IMR-90 (cell line): ENCODE measurements at regions not wholly inside any gene's neighbourhood (a gene's known extent, or its start where the extent isn't known, plus 50 kb on each side); places are given as distances from the start of the nearest gene placed in this dataset.

ENCODE experiments used
- BHLHE40 ChIP-seq: fragments of 150-350 bp; IDR thresholded peaks from 2 replicates; pipeline ENCODE4 v1.6.1; 2016; ENCODE audit warnings: mild to moderate bottlenecking, low read depth, low read length
- CEBPB ChIP-seq: IDR thresholded peaks from 2 replicates; pipeline ENCODE4 v1.6.1; 2012; ENCODE audit warnings: low read depth, low read length, improper control_type of control experiment
- ELK1 ChIP-seq: fragments of 150-350 bp; IDR thresholded peaks from 2 replicates; pipeline ENCODE4 v1.6.1; 2016; ENCODE audit warnings: low read depth, mild to moderate bottlenecking, low read length, moderate library complexity, borderline replicate concordance
- FOS ChIP-seq: fragments of 150-350 bp; IDR thresholded peaks from 2 replicates; pipeline ENCODE4 v1.6.1; 2016; ENCODE audit warnings: low read depth, low read length
- MAZ ChIP-seq: IDR thresholded peaks from 2 replicates; pipeline ENCODE4 v1.6.1; 2012; ENCODE audit warnings: low read depth, mild to moderate bottlenecking, low read length, improper control_type of control experiment, moderate library complexity, borderline replicate concordance
- POLR2A ChIP-seq: IDR thresholded peaks from 2 replicates; pipeline ENCODE4 v1.6.1; 2012; ENCODE audit warnings: mild to moderate bottlenecking, low read depth, low read length
- USF2 ChIP-seq: fragments of 150-350 bp; IDR thresholded peaks from 2 replicates; pipeline ENCODE4 v1.6.1; 2017; ENCODE audit warnings: mild to moderate bottlenecking, antibody characterized with exemption, low read length, low read depth
- TF ChIP-seq, protein P1 (sequence below): conservative IDR thresholded peaks from 2 replicates; pipeline ENCODE4 v1.5.1; 2012; ENCODE audit warnings: mild to moderate bottlenecking, low read depth, low read length, improper control_type of control experiment

- no peak for TF ChIP-seq POLR2A
- no peak for TF ChIP-seq ELK1
- TF ChIP-seq CEBPB: no peak
- TF ChIP-seq, protein P1, sequence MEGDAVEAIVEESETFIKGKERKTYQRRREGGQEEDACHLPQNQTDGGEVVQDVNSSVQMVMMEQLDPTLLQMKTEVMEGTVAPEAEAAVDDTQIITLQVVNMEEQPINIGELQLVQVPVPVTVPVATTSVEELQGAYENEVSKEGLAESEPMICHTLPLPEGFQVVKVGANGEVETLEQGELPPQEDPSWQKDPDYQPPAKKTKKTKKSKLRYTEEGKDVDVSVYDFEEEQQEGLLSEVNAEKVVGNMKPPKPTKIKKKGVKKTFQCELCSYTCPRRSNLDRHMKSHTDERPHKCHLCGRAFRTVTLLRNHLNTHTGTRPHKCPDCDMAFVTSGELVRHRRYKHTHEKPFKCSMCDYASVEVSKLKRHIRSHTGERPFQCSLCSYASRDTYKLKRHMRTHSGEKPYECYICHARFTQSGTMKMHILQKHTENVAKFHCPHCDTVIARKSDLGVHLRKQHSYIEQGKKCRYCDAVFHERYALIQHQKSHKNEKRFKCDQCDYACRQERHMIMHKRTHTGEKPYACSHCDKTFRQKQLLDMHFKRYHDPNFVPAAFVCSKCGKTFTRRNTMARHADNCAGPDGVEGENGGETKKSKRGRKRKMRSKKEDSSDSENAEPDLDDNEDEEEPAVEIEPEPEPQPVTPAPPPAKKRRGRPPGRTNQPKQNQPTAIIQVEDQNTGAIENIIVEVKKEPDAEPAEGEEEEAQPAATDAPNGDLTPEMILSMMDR: no peak
- TF ChIP-seq BHLHE40: no peak
- TF ChIP-seq MAZ: no peak
- TF ChIP-seq USF2: no peak
- no peak for TF ChIP-seq FOS
Measured at GRCh38 chr6:756224-756623, 63.3 kb upstream of the EXOC2 start.
